HFFc6 (cell line): ENCODE measurements at regions not wholly inside any gene's neighbourhood (a gene's known extent, or its start where the extent isn't known, plus 50 kb on each side); places are given as distances from the start of the nearest gene placed in this dataset.

Source experiments
- DNase-seq: peaks from one replicate; pipeline ENCODE4 v3.0.0-alpha.2; 2018
- H3K27ac Mint-ChIP-seq: 2 replicates; pipeline ENCODE4 v1.8.0; 2020; ENCODE audit warnings: mild to moderate bottlenecking, mixed read lengths
- H3K27me3 Mint-ChIP-seq: 2 replicates; pipeline ENCODE4 v1.8.0; 2021; ENCODE audit warnings: mild to moderate bottlenecking, moderate library complexity, mixed read lengths; ENCODE audit not compliant: insufficient read depth
- H3K36me3 Mint-ChIP-seq: 2 replicates; pipeline ENCODE4 v1.8.0; 2021; ENCODE audit warnings: low read depth, mixed read lengths
- H3K4me1 Mint-ChIP-seq: 2 replicates; pipeline ENCODE4 v1.8.0; 2020; ENCODE audit warnings: low read depth, mixed read lengths
- H3K4me3 Mint-ChIP-seq: 2 replicates; pipeline ENCODE4 v1.8.0; 2020; ENCODE audit warnings: mild to moderate bottlenecking, moderate library complexity, mixed read lengths
- H3K9me3 Mint-ChIP-seq: 2 replicates; pipeline ENCODE4 v1.8.0; 2020; ENCODE audit warnings: mild to moderate bottlenecking, mixed read lengths
- TF ChIP-seq, protein P1 (sequence below): fragments of 200-600 bp; sonication (generic); IDR thresholded peaks from 2 replicates; pipeline ENCODE4 v1.5.0; 2021; ENCODE audit warnings: antibody characterized with exemption, mild to moderate bottlenecking

DNA sequence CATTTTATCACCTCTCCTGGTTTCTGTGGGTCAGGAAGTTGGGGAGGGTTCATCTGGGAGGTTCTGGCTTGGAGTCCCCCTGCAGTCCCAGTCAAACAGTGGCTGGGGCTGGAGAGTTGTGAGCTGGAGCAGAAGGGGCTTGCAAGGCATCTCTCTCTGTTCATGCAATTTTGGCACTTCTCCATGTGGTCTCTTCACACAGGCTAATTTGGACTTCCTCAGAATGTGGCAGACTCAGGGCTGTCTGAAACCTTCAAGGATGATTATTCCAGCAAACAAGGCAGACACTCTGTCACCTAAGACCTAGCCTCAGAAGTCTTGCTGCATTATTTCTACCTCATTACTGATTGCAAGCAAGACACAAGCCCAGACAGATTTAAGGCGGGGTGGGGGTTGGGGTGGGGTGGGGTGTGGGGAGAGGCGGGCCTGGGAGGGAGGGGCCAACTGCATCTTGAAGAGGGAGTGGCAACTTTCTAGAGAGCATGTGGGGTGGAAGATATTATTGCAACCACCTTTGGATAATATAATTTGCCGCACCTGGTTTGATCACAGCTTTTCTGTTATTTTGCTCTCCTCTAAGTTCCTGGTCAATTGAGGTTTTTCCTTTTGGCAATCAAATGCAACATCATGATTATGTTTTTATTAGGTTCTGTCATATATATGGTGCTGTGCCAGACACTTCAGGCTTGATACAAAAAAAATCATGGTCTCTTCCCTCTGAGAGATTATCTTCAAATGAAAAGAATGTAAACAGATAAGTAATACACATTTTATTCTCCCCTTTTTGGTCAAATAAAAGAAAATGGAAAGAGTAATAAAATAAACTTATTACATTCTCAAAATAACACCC lies 799.5 kb downstream of the RPA4 start:
- no peak overlapping the region for H3K4me3 Mint-ChIP-seq
- no peaks in the 10 kb centered on the region for H3K36me3 Mint-ChIP-seq
- no peaks in the 10 kb centered on the region for H3K27me3 Mint-ChIP-seq
- DNase-seq, result no peak
- no peak overlapping the region for H3K27ac Mint-ChIP-seq
- TF ChIP-seq, protein P1, sequence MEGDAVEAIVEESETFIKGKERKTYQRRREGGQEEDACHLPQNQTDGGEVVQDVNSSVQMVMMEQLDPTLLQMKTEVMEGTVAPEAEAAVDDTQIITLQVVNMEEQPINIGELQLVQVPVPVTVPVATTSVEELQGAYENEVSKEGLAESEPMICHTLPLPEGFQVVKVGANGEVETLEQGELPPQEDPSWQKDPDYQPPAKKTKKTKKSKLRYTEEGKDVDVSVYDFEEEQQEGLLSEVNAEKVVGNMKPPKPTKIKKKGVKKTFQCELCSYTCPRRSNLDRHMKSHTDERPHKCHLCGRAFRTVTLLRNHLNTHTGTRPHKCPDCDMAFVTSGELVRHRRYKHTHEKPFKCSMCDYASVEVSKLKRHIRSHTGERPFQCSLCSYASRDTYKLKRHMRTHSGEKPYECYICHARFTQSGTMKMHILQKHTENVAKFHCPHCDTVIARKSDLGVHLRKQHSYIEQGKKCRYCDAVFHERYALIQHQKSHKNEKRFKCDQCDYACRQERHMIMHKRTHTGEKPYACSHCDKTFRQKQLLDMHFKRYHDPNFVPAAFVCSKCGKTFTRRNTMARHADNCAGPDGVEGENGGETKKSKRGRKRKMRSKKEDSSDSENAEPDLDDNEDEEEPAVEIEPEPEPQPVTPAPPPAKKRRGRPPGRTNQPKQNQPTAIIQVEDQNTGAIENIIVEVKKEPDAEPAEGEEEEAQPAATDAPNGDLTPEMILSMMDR, result no peak
- H3K4me1 Mint-ChIP-seq, result no peaks in the 10 kb centered on the region
- no peaks in the 10 kb centered on the region for H3K9me3 Mint-ChIP-seq

DNA sequence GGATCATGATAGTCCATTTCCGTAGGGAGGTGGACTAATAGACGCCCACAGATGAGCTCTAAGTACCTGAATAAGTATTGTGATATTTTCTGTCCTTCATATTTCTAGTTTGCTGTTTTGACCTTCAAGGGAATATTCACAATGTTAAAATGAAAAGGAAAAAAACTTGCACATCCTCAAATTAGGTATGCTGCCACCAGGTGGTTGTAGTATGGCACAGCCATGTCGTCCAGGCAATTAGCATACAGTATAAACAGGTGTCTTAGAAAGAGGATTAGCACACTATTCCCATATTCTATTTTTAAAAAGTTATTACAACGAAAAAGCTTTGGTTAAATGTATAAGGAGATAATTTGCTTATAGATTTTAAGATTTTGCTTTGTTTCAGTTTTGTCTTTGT lies 802.0 kb downstream of the RPA4 start:
- H3K27ac Mint-ChIP-seq, result no peak overlapping the region
- H3K4me3 Mint-ChIP-seq, result no peak overlapping the region
- H3K36me3 Mint-ChIP-seq, result no peaks in the 10 kb centered on the region
- peak; percentile 8 for DNase-seq
- no peaks in the 10 kb centered on the region for H3K9me3 Mint-ChIP-seq
- H3K27me3 Mint-ChIP-seq, result no peaks in the 10 kb centered on the region
- TF ChIP-seq, protein P1, result peak; percentile 76
- H3K4me1 Mint-ChIP-seq, result no peaks in the 10 kb centered on the region

DNA sequence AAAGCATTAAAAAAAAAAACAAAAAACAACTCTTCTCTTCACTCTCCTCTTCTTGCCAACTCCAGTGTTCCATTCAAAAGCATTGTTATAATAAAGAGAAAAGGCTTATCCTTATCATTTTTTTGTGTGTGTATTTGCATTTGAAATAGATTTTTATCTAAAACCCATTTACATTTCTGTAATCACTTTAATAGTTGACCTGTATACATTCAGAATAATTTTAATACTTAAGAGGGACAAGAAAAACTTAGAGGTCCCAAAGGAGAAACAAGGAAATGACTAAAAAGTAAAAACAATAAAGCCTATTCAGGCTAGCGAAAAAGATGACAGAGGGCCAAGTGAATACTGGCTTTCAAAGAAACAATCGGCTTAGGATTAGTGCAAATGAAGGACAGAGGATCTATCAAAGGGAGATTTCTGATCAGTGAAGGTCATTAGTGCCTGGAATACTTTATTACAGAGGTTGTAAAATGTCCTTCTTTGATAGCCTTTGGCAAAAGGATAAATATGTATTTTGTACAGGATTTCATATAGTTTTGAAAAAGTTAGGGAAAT lies 808.3 kb downstream of the RPA4 start:
- no peaks in the 10 kb centered on the region for H3K36me3 Mint-ChIP-seq
- no peak for DNase-seq
- H3K4me3 Mint-ChIP-seq, result no peak overlapping the region
- TF ChIP-seq, protein P1, result no peak
- no peaks in the 10 kb centered on the region; the same call in 1 of the 2 replicates for H3K27me3 Mint-ChIP-seq
- H3K9me3 Mint-ChIP-seq, result no peaks in the 10 kb centered on the region
- H3K4me1 Mint-ChIP-seq, result no peaks in the 10 kb centered on the region
- H3K27ac Mint-ChIP-seq, result no peak overlapping the region

DNA sequence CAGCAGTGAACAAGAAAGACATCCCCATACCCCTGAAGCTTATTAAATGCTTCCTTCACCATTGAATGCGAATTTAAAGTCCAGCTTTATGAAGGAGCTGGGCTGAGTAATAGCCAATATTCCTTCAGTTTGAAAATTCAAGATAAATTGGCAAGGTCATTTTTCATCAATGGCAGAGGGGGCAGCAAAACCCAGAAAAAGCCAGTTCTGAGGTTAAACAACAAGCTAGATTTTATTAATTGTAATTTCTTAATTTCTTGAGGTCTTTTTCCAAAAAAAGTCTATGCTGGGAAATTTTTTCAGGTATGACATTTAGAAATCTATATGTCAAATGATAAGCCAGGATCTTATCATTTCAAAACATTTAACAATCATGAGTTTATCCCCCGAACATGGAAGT lies 808.9 kb downstream of the RPA4 start:
- H3K9me3 Mint-ChIP-seq, result no peaks in the 10 kb centered on the region
- H3K27ac Mint-ChIP-seq, result no peak overlapping the region
- H3K4me3 Mint-ChIP-seq, result no peak overlapping the region
- no peaks in the 10 kb centered on the region for H3K36me3 Mint-ChIP-seq
- TF ChIP-seq, protein P1, result 0 out of 2 replicates have a peak, but pooled peaks have one; percentile 13
- DNase-seq, result no peak
- no peaks in the 10 kb centered on the region for H3K4me1 Mint-ChIP-seq
- H3K27me3 Mint-ChIP-seq, result no peaks in the 10 kb centered on the region; the same call in 1 of the 2 replicates

DNA sequence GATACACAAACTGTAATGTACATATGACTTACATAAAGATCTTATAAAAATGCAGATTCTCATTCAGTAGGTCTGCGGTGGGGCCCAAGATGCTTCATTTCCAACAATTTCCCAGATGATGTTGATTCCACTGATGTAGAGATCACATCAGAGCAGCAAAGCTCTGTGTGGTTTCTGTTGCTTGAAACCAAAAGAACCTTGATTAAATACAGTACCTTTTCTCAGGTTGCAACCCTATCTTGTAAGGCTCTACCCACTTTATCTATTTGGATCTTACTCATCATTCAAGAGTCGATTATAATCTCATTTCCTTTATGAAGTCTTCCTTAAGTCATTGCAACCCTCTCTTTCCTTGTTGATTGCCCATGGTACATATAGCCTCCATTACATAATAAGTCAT lies 816.8 kb downstream of the RPA4 start:
- Mint-ChIP-seq H3K4me3 (no peak overlapping the region), H3K27ac (no peak overlapping the region), H3K9me3 (no peaks in the 10 kb centered on the region), H3K36me3 (no peaks in the 10 kb centered on the region), H3K4me1 (peaks cover 5% of the 10 kb centered on the region), H3K27me3 (no peaks in the 10 kb centered on the region; the same call in none of the 2 replicates)
- TF ChIP-seq, protein P1, result no peak
- no peak for DNase-seq
